GM18517 (cell line): ENCODE measurements at regions not wholly inside any gene's neighbourhood (a gene's known extent, or its start where the extent isn't known, plus 50 kb on each side); places are given as distances from the start of the nearest gene placed in this dataset.

Experiments used
- ATAC-seq: cut with Tn5 transposase; IDR thresholded peaks from one replicate; pipeline ENCODE4 v1.9.1; 2021; ENCODE audit warnings: mild to moderate bottlenecking, moderate library complexity; ENCODE audit not compliant: unreplicated experiment

- ATAC-seq, result no peak
These were observed 274.4 kb upstream of the SEMA6A start for GRCh38 chr5:116848954-116849581.

- ATAC-seq, result no peak
These were observed 273.3 kb upstream of the SEMA6A start for GRCh38 chr5:116847960-116848359.

GRCh38 chr5:116844015-116844414 lies 269.4 kb upstream of the SEMA6A start:
- ATAC-seq, result no peak

GRCh38 chr5:116842514-116842961 lies 267.9 kb upstream of the SEMA6A start:
- no peak for ATAC-seq

- no peak for ATAC-seq
These were observed 267.1 kb upstream of the SEMA6A start for GRCh38 chr5:116841734-116842133.

GRCh38 chr5:116838011-116838536 lies 263.5 kb upstream of the SEMA6A start:
- ATAC-seq, result no peak

- ATAC-seq, result no peak
These were observed 260.3 kb upstream of the SEMA6A start for GRCh38 chr5:116834796-116835515.

- no peak for ATAC-seq
These were observed 255.5 kb upstream of the SEMA6A start for GRCh38 chr5:116830079-116830478.

- ATAC-seq, result no peak
These were observed 252.5 kb upstream of the SEMA6A start for GRCh38 chr5:116827078-116827477.

- ATAC-seq, result no peak
These were observed 250.9 kb upstream of the SEMA6A start for GRCh38 chr5:116825486-116825885.

- ATAC-seq, result no peak
These were observed 250.3 kb upstream of the SEMA6A start for GRCh38 chr5:116824751-116825438.

- no peak for ATAC-seq
These were observed 240.2 kb upstream of the SEMA6A start for GRCh38 chr5:116814626-116815385.

- no peak for ATAC-seq
These were observed 239.3 kb upstream of the SEMA6A start for GRCh38 chr5:116813906-116814305.

GRCh38 chr5:116813356-116813755 lies 238.7 kb upstream of the SEMA6A start:
- no peak for ATAC-seq

- no peak for ATAC-seq
These were observed 236.3 kb upstream of the SEMA6A start for GRCh38 chr5:116810951-116811350.

- ATAC-seq, result no peak
These were observed 232.2 kb upstream of the SEMA6A start for GRCh38 chr5:116806836-116807235.

GRCh38 chr5:116799401-116799800 lies 224.8 kb upstream of the SEMA6A start:
- ATAC-seq, result no peak

GRCh38 chr5:116795189-116795588 lies 220.6 kb upstream of the SEMA6A start:
- ATAC-seq, result no peak

GRCh38 chr5:116789522-116789921 lies 214.9 kb upstream of the SEMA6A start:
- no peak for ATAC-seq

- ATAC-seq, result no peak
These were observed 214.3 kb upstream of the SEMA6A start for GRCh38 chr5:116788851-116789403.

GRCh38 chr5:116787570-116787969 lies 212.9 kb upstream of the SEMA6A start:
- no peak for ATAC-seq
